HFFc6 (cell line): ENCODE measurements at regions not wholly inside any gene's neighbourhood (a gene's known extent, or its start where the extent isn't known, plus 50 kb on each side); places are given as distances from the start of the nearest gene placed in this dataset.

Experiments
- DNase-seq: peaks from one replicate; pipeline ENCODE4 v3.0.0-alpha.2; 2018
- H3K27ac Mint-ChIP-seq: 2 replicates; pipeline ENCODE4 v1.8.0; 2020; ENCODE audit warnings: mild to moderate bottlenecking, mixed read lengths
- H3K27me3 Mint-ChIP-seq: 2 replicates; pipeline ENCODE4 v1.8.0; 2021; ENCODE audit warnings: mild to moderate bottlenecking, moderate library complexity, mixed read lengths; ENCODE audit not compliant: insufficient read depth
- H3K36me3 Mint-ChIP-seq: 2 replicates; pipeline ENCODE4 v1.8.0; 2021; ENCODE audit warnings: low read depth, mixed read lengths
- H3K4me1 Mint-ChIP-seq: 2 replicates; pipeline ENCODE4 v1.8.0; 2020; ENCODE audit warnings: low read depth, mixed read lengths
- H3K4me3 Mint-ChIP-seq: 2 replicates; pipeline ENCODE4 v1.8.0; 2020; ENCODE audit warnings: mild to moderate bottlenecking, moderate library complexity, mixed read lengths
- H3K9me3 Mint-ChIP-seq: 2 replicates; pipeline ENCODE4 v1.8.0; 2020; ENCODE audit warnings: mild to moderate bottlenecking, mixed read lengths
- CTCF ChIP-seq: fragments of 200-600 bp; sonication (generic); IDR thresholded peaks from 2 replicates; pipeline ENCODE4 v1.5.0; 2021; ENCODE audit warnings: antibody characterized with exemption, mild to moderate bottlenecking

- TF ChIP-seq CTCF = no peak
- no peak overlapping the region for H3K27ac Mint-ChIP-seq
- H3K27me3 Mint-ChIP-seq = no peaks in the 10 kb centered on the region
- no peaks in the 10 kb centered on the region for H3K9me3 Mint-ChIP-seq
- no peak for DNase-seq
- H3K4me3 Mint-ChIP-seq = no peak overlapping the region
- peaks cover 9% of the 10 kb centered on the region; the same call in 1 of the 2 replicates for H3K4me1 Mint-ChIP-seq
- no peaks in the 10 kb centered on the region for H3K36me3 Mint-ChIP-seq
Measured at GRCh38 chr3:104791331-104791730, 575.4 kb upstream of the ALCAM start.

GRCh38 chr3:104796556-104796955 lies 570.2 kb upstream of the ALCAM start:
- Mint-ChIP-seq H3K9me3 (no peaks in the 10 kb centered on the region), H3K27ac (no peak overlapping the region), H3K4me3 (no peak overlapping the region), H3K27me3 (no peaks in the 10 kb centered on the region), H3K4me1 (no peaks in the 10 kb centered on the region), H3K36me3 (no peaks in the 10 kb centered on the region)
- no peak for DNase-seq
- no peak for TF ChIP-seq CTCF

- H3K4me3 Mint-ChIP-seq = no peak overlapping the region
- H3K27me3 Mint-ChIP-seq = no peaks in the 10 kb centered on the region
Measured at GRCh38 chr3:104805042-104805441, 561.7 kb upstream of the ALCAM start.

GRCh38 chr3:104805508-104805907 lies 561.2 kb upstream of the ALCAM start:
- H3K4me1 Mint-ChIP-seq = no peaks in the 10 kb centered on the region
- H3K9me3 Mint-ChIP-seq = no peaks in the 10 kb centered on the region
- no peak overlapping the region for H3K27ac Mint-ChIP-seq
- H3K27me3 Mint-ChIP-seq = no peaks in the 10 kb centered on the region
- no peaks in the 10 kb centered on the region for H3K36me3 Mint-ChIP-seq
- TF ChIP-seq CTCF = no peak
- no peak overlapping the region for H3K4me3 Mint-ChIP-seq
- DNase-seq = no peak

More at GRCh38 chr3:104805042-104805441, 561.7 kb upstream of the ALCAM start:
- no peak overlapping the region for H3K27ac Mint-ChIP-seq
- H3K4me1 Mint-ChIP-seq = no peaks in the 10 kb centered on the region
- H3K36me3 Mint-ChIP-seq = no peaks in the 10 kb centered on the region
- no peak for TF ChIP-seq CTCF
- no peaks in the 10 kb centered on the region for H3K9me3 Mint-ChIP-seq
- no peak for DNase-seq

- DNase-seq = no peak
- H3K9me3 Mint-ChIP-seq = no peaks in the 10 kb centered on the region
- H3K36me3 Mint-ChIP-seq = no peaks in the 10 kb centered on the region
- H3K27me3 Mint-ChIP-seq = no peaks in the 10 kb centered on the region
- no peaks in the 10 kb centered on the region for H3K4me1 Mint-ChIP-seq
- H3K4me3 Mint-ChIP-seq = no peak overlapping the region
- TF ChIP-seq CTCF = no peak
- H3K27ac Mint-ChIP-seq = no peak overlapping the region
Measured at GRCh38 chr3:104810896-104811295, 555.8 kb upstream of the ALCAM start.

GRCh38 chr3:104816008-104816407 lies 550.7 kb upstream of the ALCAM start:
- Mint-ChIP-seq H3K36me3 (peaks cover 11% of the 10 kb centered on the region), H3K27ac (no peak overlapping the region), H3K27me3 (no peaks in the 10 kb centered on the region), H3K4me3 (no peak overlapping the region), H3K4me1 (no peaks in the 10 kb centered on the region), H3K9me3 (peaks cover 11% of the 10 kb centered on the region)
- DNase-seq = no peak
- TF ChIP-seq CTCF = no peak
